ENCODE measurements at regions not wholly inside any gene's neighbourhood (a gene's known extent, or its start where the extent isn't known, plus 50 kb on each side); places are given as distances from the start of the nearest gene placed in this dataset.

DNA sequence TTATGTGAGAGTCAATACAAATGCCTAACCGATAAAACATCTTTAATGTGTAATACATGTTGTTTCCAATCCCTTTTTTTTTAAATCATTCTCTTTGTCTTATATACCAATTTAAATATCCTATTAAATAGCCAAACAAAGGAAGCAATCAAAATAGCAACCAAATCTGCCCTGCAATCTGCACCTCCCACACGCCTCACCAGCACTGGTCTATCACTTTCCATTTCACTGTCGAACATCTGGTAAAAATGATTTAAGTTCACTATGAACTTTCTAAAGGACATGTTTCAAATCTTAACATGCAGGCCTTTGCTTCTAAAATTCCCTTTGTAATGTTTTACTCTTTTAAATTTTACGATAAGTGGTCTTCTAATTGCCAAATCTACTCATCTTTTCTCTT, 1305.5 kb upstream of the TENM4 start:
- H3K4me1 Mint-ChIP-seq (ENCODE audit: low read depth), result no peaks in the 10 kb centered on the region
- ATAC-seq (ENCODE audit: poor library complexity) (no peak), DNase-seq (no peak)
- POLR2A ChIA-PET, result no interaction called here
- intact Hi-C loops (cut with DNase I, micrococcal nuclease), result no loop called here
- H3K27ac ChIP-seq (ENCODE audit: low read depth in 1 of 2, low read length in 2 of 2), result no peak overlapping the region
- CTCF ChIA-PET, result no interaction called here
- no peak overlapping the region for H3K4me3 ChIP-seq (ENCODE audit: low read length)
- TF ChIP-seq, protein P1, sequence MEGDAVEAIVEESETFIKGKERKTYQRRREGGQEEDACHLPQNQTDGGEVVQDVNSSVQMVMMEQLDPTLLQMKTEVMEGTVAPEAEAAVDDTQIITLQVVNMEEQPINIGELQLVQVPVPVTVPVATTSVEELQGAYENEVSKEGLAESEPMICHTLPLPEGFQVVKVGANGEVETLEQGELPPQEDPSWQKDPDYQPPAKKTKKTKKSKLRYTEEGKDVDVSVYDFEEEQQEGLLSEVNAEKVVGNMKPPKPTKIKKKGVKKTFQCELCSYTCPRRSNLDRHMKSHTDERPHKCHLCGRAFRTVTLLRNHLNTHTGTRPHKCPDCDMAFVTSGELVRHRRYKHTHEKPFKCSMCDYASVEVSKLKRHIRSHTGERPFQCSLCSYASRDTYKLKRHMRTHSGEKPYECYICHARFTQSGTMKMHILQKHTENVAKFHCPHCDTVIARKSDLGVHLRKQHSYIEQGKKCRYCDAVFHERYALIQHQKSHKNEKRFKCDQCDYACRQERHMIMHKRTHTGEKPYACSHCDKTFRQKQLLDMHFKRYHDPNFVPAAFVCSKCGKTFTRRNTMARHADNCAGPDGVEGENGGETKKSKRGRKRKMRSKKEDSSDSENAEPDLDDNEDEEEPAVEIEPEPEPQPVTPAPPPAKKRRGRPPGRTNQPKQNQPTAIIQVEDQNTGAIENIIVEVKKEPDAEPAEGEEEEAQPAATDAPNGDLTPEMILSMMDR (IDR thresholded peaks at IDR 0.05), result no peak
- no peaks in the 10 kb centered on the region for H3K36me3 ChIP-seq (ENCODE audit: insufficient read depth, low read length)
- no peaks in the 10 kb centered on the region for H3K27me3 Mint-ChIP-seq
- no peak overlapping the region for H3K4me3 Mint-ChIP-seq
- peaks cover 0 to 4% of the 10 kb centered on the region in 2 experiments for H3K9me3 ChIP-seq (ENCODE audit: control insufficient read depth in 1 of 2, insufficient read depth in 1 of 2, low read length in 2 of 2)
- no peak overlapping the region for H3K27ac Mint-ChIP-seq
- H3K9me3 Mint-ChIP-seq, result peaks cover 9% of the 10 kb centered on the region
- H3K36me3 Mint-ChIP-seq (ENCODE audit: low read depth), result no peaks in the 10 kb centered on the region
- H3K4me1 ChIP-seq (ENCODE audit: insufficient read depth, low read length), result no peaks in the 10 kb centered on the region
- H3K27me3 ChIP-seq (ENCODE audit: control insufficient read depth in 1 of 2, insufficient read depth in 2 of 2, low read length in 2 of 2), result no peaks in the 10 kb centered on the region

DNA sequence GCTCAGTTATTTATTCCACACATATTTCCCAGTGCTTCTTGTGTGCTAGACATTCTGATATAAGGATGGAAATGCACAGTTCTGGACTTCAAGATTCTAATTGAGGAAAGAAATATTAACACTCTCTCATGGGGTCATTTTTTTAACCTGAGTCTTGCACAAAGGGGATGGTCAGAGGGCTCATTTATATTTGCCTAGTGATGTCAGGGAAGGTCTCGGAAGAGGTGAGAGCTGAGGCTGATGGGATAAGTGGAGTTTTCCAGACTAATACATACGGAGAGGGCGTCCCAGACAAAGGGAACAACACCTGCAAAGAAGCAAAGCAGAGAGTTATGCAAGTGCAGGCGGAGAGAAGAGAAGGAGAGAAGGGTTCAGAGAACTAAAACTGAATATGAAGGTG, 1304.6 kb upstream of the TENM4 start:
- Histone ChIP-seq H3K27me3 (ENCODE audit: control insufficient read depth in 1 of 2, insufficient read depth in 2 of 2, low read length in 2 of 2) (no peaks in the 10 kb centered on the region), H3K36me3 (ENCODE audit: insufficient read depth, low read length) (no peaks in the 10 kb centered on the region), H3K9me3 (ENCODE audit: control insufficient read depth in 1 of 2, insufficient read depth in 1 of 2, low read length in 2 of 2) (peaks cover 0 to 4% of the 10 kb centered on the region in 2 experiments), H3K4me1 (ENCODE audit: insufficient read depth, low read length) (no peaks in the 10 kb centered on the region), H3K27ac (ENCODE audit: low read depth in 1 of 2, low read length in 2 of 2) (no peak overlapping the region), H3K4me3 (ENCODE audit: low read length) (no peak overlapping the region)
- DNase-seq, result no peak
- H3K36me3 Mint-ChIP-seq (ENCODE audit: low read depth), result no peaks in the 10 kb centered on the region
- no peaks in the 10 kb centered on the region for H3K27me3 Mint-ChIP-seq
- TF ChIP-seq, protein P1 (IDR thresholded peaks at IDR 0.05), result no peak
- ChIA-PET CTCF (no interaction called here), POLR2A (no interaction called here)
- H3K4me1 Mint-ChIP-seq (ENCODE audit: low read depth), result no peaks in the 10 kb centered on the region
- no peak overlapping the region for H3K27ac Mint-ChIP-seq
- intact Hi-C loops (cut with DNase I, micrococcal nuclease), result no loop called here
- no peak overlapping the region for H3K4me3 Mint-ChIP-seq
- ATAC-seq (ENCODE audit: poor library complexity), result no peak
- peaks cover 14% of the 10 kb centered on the region for H3K9me3 Mint-ChIP-seq

DNA sequence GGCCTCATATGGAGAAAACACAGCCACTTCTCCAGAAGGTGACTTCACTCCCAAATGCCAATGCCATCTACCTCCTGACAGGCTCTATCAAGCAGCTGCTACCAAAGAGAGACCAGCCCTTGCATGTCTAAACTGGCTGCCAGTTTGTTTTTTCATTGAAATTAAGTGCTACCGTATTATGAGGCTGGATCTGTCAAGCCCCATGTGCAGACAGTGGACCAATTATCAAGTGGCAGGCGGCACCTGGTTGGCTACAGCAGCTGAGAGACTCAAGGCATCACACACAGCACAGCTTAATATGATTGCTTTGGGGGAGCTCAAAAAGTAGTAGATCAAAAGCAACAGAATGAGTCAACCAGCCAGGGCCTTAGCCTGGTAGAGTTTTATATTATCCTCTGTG, 1293.0 kb upstream of the TENM4 start:
- POLR2A ChIA-PET, result no interaction called here
- TF ChIP-seq, protein P1 (IDR thresholded peaks at IDR 0.05), result no peak
- intact Hi-C loops (cut with DNase I, micrococcal nuclease), result no loop called here

More for the DNA sequence above, 1293.0 kb upstream of the TENM4 start:
- no peaks in the 10 kb centered on the region for H3K9me3 ChIP-seq (ENCODE audit: control insufficient read depth in 1 of 2, insufficient read depth in 1 of 2, low read length in 2 of 2)
- H3K4me1 ChIP-seq (ENCODE audit: insufficient read depth, low read length), result no peaks in the 10 kb centered on the region
- Mint-ChIP-seq H3K27ac (no peak overlapping the region), H3K36me3 (ENCODE audit: low read depth) (no peaks in the 10 kb centered on the region), H3K4me3 (no peak overlapping the region), H3K9me3 (peaks cover 3% of the 10 kb centered on the region), H3K4me1 (ENCODE audit: low read depth) (no peaks in the 10 kb centered on the region), H3K27me3 (no peaks in the 10 kb centered on the region)
- CTCF ChIA-PET, result no interaction called here
- no peaks in the 10 kb centered on the region for H3K36me3 ChIP-seq (ENCODE audit: insufficient read depth, low read length)
- H3K27ac ChIP-seq (ENCODE audit: low read depth in 1 of 2, low read length in 2 of 2), result no peak overlapping the region
- ATAC-seq (ENCODE audit: poor library complexity), result no peak
- DNase-seq, result no peak
- H3K27me3 ChIP-seq (ENCODE audit: control insufficient read depth in 1 of 2, insufficient read depth in 2 of 2, low read length in 2 of 2), result no peaks in the 10 kb centered on the region
- no peak overlapping the region for H3K4me3 ChIP-seq (ENCODE audit: low read length)

All from CD4-positive, alpha-beta T cell (primary cell).